Upper lobe of right lung (tissue), 1 donor: ENCODE measurements at regions not wholly inside any gene's neighbourhood (a gene's known extent, or its start where the extent isn't known, plus 50 kb on each side); places are given as distances from the start of the nearest gene placed in this dataset.

ENCODE experiments used
- ATAC-seq: fragments of 200-7000 bp; cut with Tn5 transposase; one replicate; pipeline ENCODE4 v1.9.1; 2020; ENCODE audit warnings: mild to moderate bottlenecking, moderate library complexity
- DNase-seq: peaks from one replicate; pipeline ENCODE4 v3.0.0-alpha.2; 2020
- H3K27ac ChIP-seq: fragments of 200-600 bp; one replicate; pipeline ENCODE4 v1.8.0; 2022
- H3K27me3 ChIP-seq: fragments of 200-600 bp; one replicate; pipeline ENCODE4 v1.8.0; 2022; ENCODE audit warnings: mild to moderate bottlenecking
- H3K36me3 ChIP-seq: fragments of 200-600 bp; one replicate; pipeline ENCODE4 v1.8.0; 2022
- H3K4me1 ChIP-seq: fragments of 200-600 bp; one replicate; pipeline ENCODE4 v1.8.0; 2022
- H3K4me3 ChIP-seq: fragments of 200-600 bp; one replicate; pipeline ENCODE4 v1.8.0; 2022; ENCODE audit warnings: mild to moderate bottlenecking
- H3K9me3 ChIP-seq: fragments of 200-600 bp; one replicate; pipeline ENCODE4 v1.8.0; 2022
- intact Hi-C: fragments of 100-400 bp; cut with DNase I; formaldehyde crosslinking; loops from one replicate; pipeline ENCODE4 v1.11.0; 2022
- TF ChIP-seq, protein P1 (sequence below): fragments of 200-600 bp; IDR thresholded peaks from one replicate; pipeline ENCODE4 v1.8.0; 2022; ENCODE audit warnings: antibody characterized with exemption
- donor health status: DM: no; HTN: yes; CAD: no; lungs with severe emphysema.

DNA sequence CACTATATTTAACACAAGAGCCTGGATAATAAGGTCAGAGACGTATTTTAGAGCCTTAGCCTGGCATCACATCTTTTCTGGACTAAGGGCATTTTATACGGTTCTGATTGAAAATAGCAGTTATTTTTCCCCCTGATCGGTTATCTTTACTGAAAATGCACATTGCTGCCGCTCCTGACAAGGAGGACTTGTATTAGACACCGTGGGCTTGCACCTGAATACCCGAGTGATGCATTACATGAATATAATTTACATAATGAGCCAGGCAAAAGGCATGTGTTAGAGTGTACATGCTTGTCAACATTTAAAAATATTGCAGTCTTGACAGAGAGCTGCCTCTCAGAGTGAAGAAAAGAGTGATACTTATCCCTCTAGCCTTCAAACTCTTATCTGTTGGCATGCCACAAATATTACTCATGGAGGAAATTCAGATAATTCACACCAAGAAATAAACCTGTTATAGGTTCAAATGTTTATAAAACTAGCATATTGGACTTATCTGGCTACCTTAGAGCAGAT, 470.5 kb upstream of the ETAA1 start:
- Histone ChIP-seq H3K27me3 (no peaks in the 10 kb centered on the region), H3K27ac (no peak overlapping the region), H3K9me3 (no peaks in the 10 kb centered on the region), H3K4me1 (peaks cover 12% of the 10 kb centered on the region), H3K4me3 (no peak overlapping the region), H3K36me3 (no peaks in the 10 kb centered on the region)
- no peak for ATAC-seq
- TF ChIP-seq, protein P1, sequence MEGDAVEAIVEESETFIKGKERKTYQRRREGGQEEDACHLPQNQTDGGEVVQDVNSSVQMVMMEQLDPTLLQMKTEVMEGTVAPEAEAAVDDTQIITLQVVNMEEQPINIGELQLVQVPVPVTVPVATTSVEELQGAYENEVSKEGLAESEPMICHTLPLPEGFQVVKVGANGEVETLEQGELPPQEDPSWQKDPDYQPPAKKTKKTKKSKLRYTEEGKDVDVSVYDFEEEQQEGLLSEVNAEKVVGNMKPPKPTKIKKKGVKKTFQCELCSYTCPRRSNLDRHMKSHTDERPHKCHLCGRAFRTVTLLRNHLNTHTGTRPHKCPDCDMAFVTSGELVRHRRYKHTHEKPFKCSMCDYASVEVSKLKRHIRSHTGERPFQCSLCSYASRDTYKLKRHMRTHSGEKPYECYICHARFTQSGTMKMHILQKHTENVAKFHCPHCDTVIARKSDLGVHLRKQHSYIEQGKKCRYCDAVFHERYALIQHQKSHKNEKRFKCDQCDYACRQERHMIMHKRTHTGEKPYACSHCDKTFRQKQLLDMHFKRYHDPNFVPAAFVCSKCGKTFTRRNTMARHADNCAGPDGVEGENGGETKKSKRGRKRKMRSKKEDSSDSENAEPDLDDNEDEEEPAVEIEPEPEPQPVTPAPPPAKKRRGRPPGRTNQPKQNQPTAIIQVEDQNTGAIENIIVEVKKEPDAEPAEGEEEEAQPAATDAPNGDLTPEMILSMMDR = no peak
- intact Hi-C loops = no loop called here
- no peak for DNase-seq

GRCh38 chr2:66929632-66930338, 467.3 kb upstream of the ETAA1 start:
- Histone ChIP-seq H3K27me3 (no peaks in the 10 kb centered on the region), H3K9me3 (no peaks in the 10 kb centered on the region), H3K36me3 (no peaks in the 10 kb centered on the region), H3K4me1 (peaks cover 12% of the 10 kb centered on the region), H3K27ac (no peak overlapping the region), H3K4me3 (no peak overlapping the region)
- peak; percentile 82 for DNase-seq
- peak; percentile 77 for ATAC-seq
- intact Hi-C loops = no loop called here
- TF ChIP-seq, protein P1 = no peak

DNA sequence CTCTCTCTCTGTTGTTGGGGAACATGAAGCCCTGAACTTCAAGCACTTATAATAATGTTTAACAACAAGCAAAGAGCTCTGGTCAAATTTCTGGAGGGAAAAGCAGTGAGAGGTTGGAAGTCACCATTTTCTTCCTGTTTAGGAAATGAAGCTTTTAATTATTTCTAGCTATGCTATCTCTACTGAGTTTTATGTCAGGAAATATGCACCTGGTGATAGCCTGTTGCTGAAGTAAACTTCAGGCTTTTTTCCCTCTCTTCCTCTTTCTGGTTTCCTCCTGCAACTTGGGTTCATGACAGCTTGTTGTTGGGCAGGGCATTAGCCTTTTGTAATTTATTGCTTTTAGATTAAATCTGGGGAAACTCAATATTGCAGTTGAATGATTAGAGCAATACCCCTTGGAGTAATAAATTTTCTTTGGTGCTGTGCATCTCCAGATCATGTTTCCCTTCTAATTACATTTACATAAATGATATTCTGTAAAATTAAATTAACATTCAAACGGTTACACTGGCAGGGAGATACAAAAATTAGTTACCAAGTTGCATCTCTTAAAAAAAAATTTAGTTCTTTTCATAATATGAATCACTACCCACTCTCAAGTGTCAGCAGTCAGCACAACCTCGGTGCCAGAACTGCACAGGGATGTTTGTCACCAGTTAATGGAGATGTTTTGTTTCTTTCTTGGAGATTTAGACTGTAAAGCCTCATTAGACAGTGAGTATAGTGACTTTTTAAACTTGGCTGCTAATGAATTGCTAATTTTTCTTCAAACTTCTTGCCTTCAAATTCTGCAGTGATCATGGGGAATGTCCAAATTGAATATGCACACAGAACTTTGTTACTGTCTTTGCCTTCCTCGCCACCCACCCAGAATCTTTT, 466.6 kb upstream of the ETAA1 start:
- ATAC-seq (no peak), DNase-seq (no peak)
- TF ChIP-seq, protein P1 = no peak

GRCh38 chr2:66938471-66938967, 458.6 kb upstream of the ETAA1 start:
- Histone ChIP-seq H3K36me3 (no peaks in the 10 kb centered on the region), H3K4me1 (no peaks in the 10 kb centered on the region), H3K9me3 (no peaks in the 10 kb centered on the region), H3K4me3 (no peak overlapping the region), H3K27me3 (no peaks in the 10 kb centered on the region), H3K27ac (no peak overlapping the region)
- no peak for ATAC-seq
- intact Hi-C loops = no loop called here
- TF ChIP-seq, protein P1 = no peak
- DNase-seq = no peak

More for the DNA sequence above, 466.6 kb upstream of the ETAA1 start:
- no peaks in the 10 kb centered on the region for H3K36me3 ChIP-seq
- no peak overlapping the region for H3K27ac ChIP-seq
- H3K9me3 ChIP-seq = no peaks in the 10 kb centered on the region
- H3K4me3 ChIP-seq = no peak overlapping the region
- H3K4me1 ChIP-seq = peaks cover 12% of the 10 kb centered on the region
- intact Hi-C loops = no loop called here
- no peaks in the 10 kb centered on the region for H3K27me3 ChIP-seq

- DNase-seq = no peak
- Histone ChIP-seq H3K9me3 (no peaks in the 10 kb centered on the region), H3K4me1 (no peaks in the 10 kb centered on the region), H3K36me3 (no peaks in the 10 kb centered on the region), H3K27ac (no peak overlapping the region), H3K4me3 (no peak overlapping the region), H3K27me3 (no peaks in the 10 kb centered on the region)
- no peak for ATAC-seq
- TF ChIP-seq, protein P1 = no peak
- intact Hi-C loops = no loop called here
These were observed 457.1 kb upstream of the ETAA1 start for GRCh38 chr2:66940080-66940479.
